A673 (cell line): ENCODE measurements at regions not wholly inside any gene's neighbourhood (a gene's known extent, or its start where the extent isn't known, plus 50 kb on each side); places are given as distances from the start of the nearest gene placed in this dataset.

Experiments
- BruUV-seq: library from RNA; stranded (reverse); fragments of 400-500 nt; replicated peaks from 2 replicates; lab custom pipeline; 2021; lab: Mats Ljungman, UMichigan
- CTCF ChIA-PET: fragments of 300-600 bp; sonication (Branson Sonifier 250); formaldehyde crosslinking; loops from one replicate; lab custom pipeline; 2022; ENCODE audit warnings: antibody characterized with exemption; lab: Charles Lee
- POLR2A ChIA-PET: fragments of 300-600 bp; sonication (Branson Sonifier 250); formaldehyde crosslinking; loops from one replicate; lab custom pipeline; 2022; ENCODE audit warnings: antibody characterized with exemption; ENCODE audit not compliant: low non-redundant PET; lab: Charles Lee
- DNase-seq: peaks from one replicate; pipeline ENCODE4 v3.0.0-alpha.2; 2015; ENCODE audit warnings: low spot score
- H3K27ac ChIP-seq: fragments of 200-600 bp; sonication (generic); 2 replicates; pipeline ENCODE4 v1.5.1; 2016; ENCODE audit warnings: mixed run types, low read depth, mild to moderate bottlenecking, mixed read lengths, antibody characterized with exemption, low read length; ENCODE audit not compliant: poor library complexity, severe bottlenecking
- H3K27me3 ChIP-seq: fragments of 200-600 bp; sonication (generic); replicated peaks from 2 replicates; pipeline ENCODE4 v1.6.1; 2017; ENCODE audit warnings: mixed run types, low read depth, mild to moderate bottlenecking, mixed read lengths, antibody characterized with exemption, low read length; ENCODE audit not compliant: insufficient read depth, poor library complexity
- H3K36me3 ChIP-seq: fragments of 200-600 bp; sonication (generic); 2 replicates; pipeline ENCODE4 v1.6.1; 2016; ENCODE audit warnings: mixed run types, mild to moderate bottlenecking, mixed read lengths, antibody characterized with exemption, low read length; ENCODE audit not compliant: insufficient read depth, poor library complexity, severe bottlenecking
- H3K4me1 ChIP-seq: fragments of 200-600 bp; sonication (generic); 2 replicates; pipeline ENCODE4 v1.6.1; 2017; ENCODE audit warnings: mixed run types, mild to moderate bottlenecking, mixed read lengths, antibody characterized with exemption, low read length; ENCODE audit not compliant: insufficient read depth, poor library complexity, severe bottlenecking
- H3K4me3 ChIP-seq: fragments of 200-600 bp; sonication (generic); 2 replicates; pipeline ENCODE4 v1.5.1; 2016; ENCODE audit warnings: low read depth, mixed run types, mild to moderate bottlenecking, mixed read lengths, low read length; ENCODE audit not compliant: poor library complexity, severe bottlenecking
- H3K9me3 ChIP-seq: fragments of 200-600 bp; sonication (generic); 2 replicates; pipeline ENCODE4 v1.6.1; 2016; ENCODE audit warnings: mixed run types, low read depth, mild to moderate bottlenecking, mixed read lengths, antibody characterized with exemption, low read length; ENCODE audit not compliant: poor library complexity, severe bottlenecking
- CTCF ChIP-seq: fragments of 300-800, 200-600 bp; sonication (generic); conservative IDR thresholded peaks from 2 replicates; pipeline ENCODE4 v1.5.1; 2017; ENCODE audit warnings: low read depth, mild to moderate bottlenecking, antibody characterized with exemption, low read length, moderate library complexity, mixed read lengths
- EZH2 ChIP-seq: fragments of 200-600 bp; sonication (generic); IDR thresholded peaks from 2 replicates; pipeline ENCODE4 v1.6.1; 2017; ENCODE audit warnings: borderline replicate concordance, low read depth, mild to moderate bottlenecking, mixed read lengths, antibody characterized with exemption, low read length; ENCODE audit not compliant: poor library complexity, severe bottlenecking
- intact Hi-C: fragments of 100-400 bp; cut with micrococcal nuclease; formaldehyde crosslinking; loops from one replicate; pipeline ENCODE4 v1.10.0; 2022; ENCODE audit not compliant: unreplicated experiment

DNA sequence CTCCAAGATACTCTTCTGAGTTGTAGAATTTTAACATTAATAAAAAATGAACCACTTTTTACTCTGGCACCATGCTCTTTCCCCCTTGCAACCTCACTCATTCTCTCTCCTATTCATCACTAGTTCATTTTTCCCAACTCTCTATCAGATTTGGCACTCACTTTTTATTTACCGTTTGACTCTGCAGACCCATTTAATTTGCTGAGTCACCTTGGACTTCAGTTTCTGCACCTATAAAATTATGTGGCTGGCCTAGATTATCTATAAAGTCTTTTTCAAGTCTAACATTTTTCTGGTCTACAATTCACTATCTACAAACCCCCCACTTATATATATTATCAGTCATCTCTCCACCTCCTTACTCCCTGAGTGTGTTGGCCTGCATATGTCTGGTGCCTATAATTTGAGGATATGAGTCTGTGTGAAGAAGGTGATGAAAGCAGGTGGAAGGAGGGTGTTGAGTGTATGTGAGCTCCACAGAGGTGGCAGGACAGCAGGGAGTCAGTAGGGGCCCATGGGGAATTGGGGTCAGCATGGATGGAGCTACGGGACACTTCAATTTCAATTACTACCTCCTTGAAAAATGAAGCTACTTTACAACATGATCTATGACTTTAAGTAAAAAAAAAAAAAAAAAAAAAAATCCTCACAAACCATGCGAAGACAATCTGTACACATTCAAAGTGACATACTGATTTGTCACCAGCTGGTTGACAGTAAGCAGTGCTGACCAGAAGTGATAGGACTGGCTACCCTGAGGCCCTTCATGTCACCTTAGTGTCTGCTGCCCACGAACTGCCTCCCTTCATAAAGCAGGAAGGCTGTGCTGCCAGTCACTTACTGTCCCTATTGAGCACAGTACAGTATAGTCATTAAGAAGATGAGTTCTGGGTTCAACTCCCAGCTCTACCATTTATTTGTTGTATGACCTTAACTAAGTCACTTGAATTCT, 334.2 kb upstream of the IL12A start:
- intact Hi-C loops = no loop called here
- CTCF ChIA-PET = no interaction called here
- no peaks in the 10 kb centered on the region for H3K9me3 ChIP-seq
- no TSS peak for BruUV-seq
- DNase-seq = no peak
- POLR2A ChIA-PET = no interaction called here
- TF ChIP-seq EZH2 (no peak), CTCF (no peak)
- no peaks in the 10 kb centered on the region for H3K4me1 ChIP-seq
- H3K27ac ChIP-seq = no peak overlapping the region
- no peaks in the 10 kb centered on the region for H3K36me3 ChIP-seq
- no peak overlapping the region for H3K4me3 ChIP-seq
- H3K27me3 ChIP-seq = peaks cover 3% of the 10 kb centered on the region

GRCh38 chr3:159655202-159655601, 333.4 kb upstream of the IL12A start:
- intact Hi-C loops = no loop called here
- TF ChIP-seq CTCF = no peak
- TF ChIP-seq EZH2 = no peak
- H3K4me1 ChIP-seq = no peaks in the 10 kb centered on the region
- no TSS peak for BruUV-seq
- H3K9me3 ChIP-seq = no peaks in the 10 kb centered on the region
- H3K27me3 ChIP-seq = peaks cover 3% of the 10 kb centered on the region
- ChIA-PET POLR2A (no interaction called here), CTCF (no interaction called here)
- no peak overlapping the region for H3K4me3 ChIP-seq
- no peak overlapping the region for H3K27ac ChIP-seq
- H3K36me3 ChIP-seq = no peaks in the 10 kb centered on the region
- no peak for DNase-seq

DNA sequence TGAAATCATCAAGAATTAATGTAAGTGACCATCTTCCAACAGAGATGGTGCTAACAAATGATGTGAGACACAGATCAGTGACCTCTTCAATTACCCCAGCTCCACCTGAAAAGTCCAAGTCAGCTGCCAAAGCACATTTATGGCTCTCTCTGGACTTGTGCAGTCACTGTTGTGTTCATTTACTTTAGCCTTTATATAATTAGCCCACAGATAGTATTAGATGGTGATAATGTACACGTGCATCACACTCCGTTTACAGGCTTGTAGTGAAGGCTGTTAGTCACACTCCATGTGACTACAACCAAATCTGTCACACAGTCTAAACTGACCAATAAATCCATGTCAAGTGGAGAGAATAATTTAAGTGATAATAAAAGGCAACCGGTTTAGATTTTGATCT, 331.5 kb upstream of the IL12A start:
- ChIA-PET POLR2A (no interaction called here), CTCF (no interaction called here)
- no peaks in the 10 kb centered on the region for H3K4me1 ChIP-seq
- no peak overlapping the region for H3K27ac ChIP-seq
- no TSS peak for BruUV-seq
- intact Hi-C loops = no loop called here
- H3K36me3 ChIP-seq = no peaks in the 10 kb centered on the region
- DNase-seq = no peak
- TF ChIP-seq EZH2 (no peak), CTCF (no peak)
- H3K27me3 ChIP-seq = peaks cover 3% of the 10 kb centered on the region
- H3K4me3 ChIP-seq = no peak overlapping the region
- H3K9me3 ChIP-seq = no peaks in the 10 kb centered on the region
